Peyer's patch (tissue), 4 donors: ENCODE measurements at regions not wholly inside any gene's neighbourhood (a gene's known extent, or its start where the extent isn't known, plus 50 kb on each side); places are given as distances from the start of the nearest gene placed in this dataset.

Source experiments
- DNase-seq, 3 donors: peaks; one replicate each; pipeline ENCODE4 v3.0.0-alpha.2; 2017 to 2019
- H3K27ac ChIP-seq, 4 donors: fragments of 200-600 bp; sonication (generic); one replicate each; pipeline ENCODE4 v1.5.1; 2016 to 2019
- H3K27me3 ChIP-seq, 2 donors: fragments of 200-600 bp; sonication (generic); one replicate each; pipeline ENCODE4 v1.5.1; 2019
- H3K36me3 ChIP-seq, 3 donors: fragments of 200-600 bp; sonication (generic); one replicate each; pipeline ENCODE4 v1.5.1; 2016 to 2019
- H3K4me1 ChIP-seq, 4 donors: fragments of 200-600 bp; sonication (generic); one replicate each; pipeline ENCODE4 v1.5.1; 2016 to 2019
- H3K4me3 ChIP-seq, 4 donors: fragments of 200-600 bp; sonication (generic); 1 replicate in 3 of 4; 2 replicates in 1 of 4; pipeline ENCODE4 v1.5.1; 2016 to 2019; ENCODE audit warnings: mild to moderate bottlenecking in 1 of 4
- H3K9me3 ChIP-seq, 4 donors: fragments of 200-600 bp; sonication (generic); one replicate each; pipeline ENCODE4 v1.5.1; 2016 to 2019; ENCODE audit warnings: mild to moderate bottlenecking in 1 of 4
- CTCF ChIP-seq, 6 experiments: fragments of 450-650 bp in 4 of 6; fragments of 200-600 bp in 2 of 6; sonication (generic) in 1 of 6; IDR thresholded peaks; one replicate each; pipeline ENCODE4 v1.5.1; 2017 to 2019; ENCODE audit warnings: antibody characterized with exemption in 6 of 6, mild to moderate bottlenecking in 3 of 6, moderate library complexity in 1 of 6
- POLR2A ChIP-seq, 2 donors: fragments of 450-650 bp; IDR thresholded peaks; one replicate each; pipeline ENCODE4 v1.5.1; 2017; ENCODE audit warnings: antibody characterized with exemption in 2 of 2, mild to moderate bottlenecking in 2 of 2, moderate library complexity in 2 of 2

- Histone ChIP-seq H3K27me3 (no peaks in the 10 kb centered on the region), H3K36me3 (no peaks in the 10 kb centered on the region), H3K4me1 (no peaks in the 10 kb centered on the region), H3K4me3 (no peak overlapping the region), H3K27ac (no peak overlapping the region), H3K9me3 (no peaks in the 10 kb centered on the region)
- peak in 1 of 3 donors; percentile 28 for DNase-seq
- no peak for TF ChIP-seq POLR2A (IDR thresholded peaks at IDR 0.05)
- TF ChIP-seq CTCF (IDR thresholded peaks at IDR 0.05), result no peak
Measured at GRCh38 chr22:49040754-49041467, 786.8 kb downstream of the BRD1 start.

GRCh38 chr22:49040111-49040510 is 787.6 kb downstream of the BRD1 start:
- no peaks in the 10 kb centered on the region for H3K9me3 ChIP-seq
- no peak overlapping the region for H3K4me3 ChIP-seq
- no peaks in the 10 kb centered on the region for H3K36me3 ChIP-seq
- no peaks in the 10 kb centered on the region for H3K4me1 ChIP-seq
- H3K27ac ChIP-seq, result no peak overlapping the region
- no peak for TF ChIP-seq POLR2A (IDR thresholded peaks at IDR 0.05)
- TF ChIP-seq CTCF (IDR thresholded peaks at IDR 0.05), result no peak
- no peaks in the 10 kb centered on the region for H3K27me3 ChIP-seq
- DNase-seq, result no peak

DNA sequence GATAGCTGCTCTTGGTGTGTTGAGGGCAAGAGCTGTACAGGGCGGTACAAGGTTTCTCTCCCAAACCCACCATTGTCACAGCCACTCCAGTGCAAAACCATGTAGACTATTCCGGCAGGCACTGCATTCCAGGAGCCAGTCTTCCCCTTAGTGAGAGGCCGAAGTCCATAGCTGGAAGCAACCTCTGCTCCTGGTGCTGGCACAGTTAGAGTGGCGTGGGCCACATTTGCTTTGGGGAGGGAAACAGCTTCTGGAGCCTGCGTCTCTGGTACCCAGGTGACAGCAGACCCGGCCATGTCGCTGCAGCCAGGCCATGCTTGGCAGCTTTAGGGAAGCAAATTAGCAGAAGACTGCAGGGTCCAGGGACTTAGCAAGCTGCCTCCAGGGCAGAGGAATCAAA is 788.0 kb downstream of the BRD1 start:
- peak in 1 of 3 donors; percentile 11 for DNase-seq
- no peak for TF ChIP-seq POLR2A (IDR thresholded peaks at IDR 0.05)
- no peak overlapping the region for H3K27ac ChIP-seq
- no peak overlapping the region for H3K4me3 ChIP-seq
- H3K4me1 ChIP-seq, result no peaks in the 10 kb centered on the region
- H3K36me3 ChIP-seq, result no peaks in the 10 kb centered on the region
- no peaks in the 10 kb centered on the region for H3K9me3 ChIP-seq
- H3K27me3 ChIP-seq, result no peaks in the 10 kb centered on the region

DNA sequence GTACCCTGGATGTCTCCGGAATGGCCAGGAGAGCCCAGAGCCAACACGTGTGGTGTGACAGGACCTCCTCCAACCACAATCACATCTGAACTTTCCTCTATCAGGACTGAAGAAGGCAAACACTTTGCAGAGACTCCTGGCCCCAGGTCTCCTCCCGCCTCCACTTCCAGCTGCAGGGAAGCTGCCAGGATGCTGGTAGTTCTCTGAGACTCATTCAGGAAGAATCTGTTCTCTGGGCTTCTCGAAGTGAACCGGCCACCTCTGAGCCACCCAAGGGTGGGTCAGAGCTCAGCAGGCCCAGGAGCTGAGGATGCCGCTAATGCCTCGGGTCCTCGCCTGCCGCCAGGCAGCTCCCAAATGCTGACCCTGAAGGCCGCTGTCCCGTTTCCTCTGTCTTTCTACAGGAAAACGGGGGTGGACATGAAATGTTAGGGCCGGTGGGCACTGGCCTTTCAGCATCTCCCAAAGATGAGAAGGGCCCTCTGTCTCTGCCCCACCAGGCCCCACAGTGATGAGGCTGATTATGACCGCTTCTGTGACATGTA is 789.9 kb downstream of the BRD1 start:
- no peak for DNase-seq
- no peak overlapping the region for H3K4me3 ChIP-seq
- H3K36me3 ChIP-seq, result no peaks in the 10 kb centered on the region
- TF ChIP-seq POLR2A (IDR thresholded peaks at IDR 0.05), result no peak
- TF ChIP-seq CTCF (IDR thresholded peaks at IDR 0.05), result no peak
- H3K4me1 ChIP-seq, result no peaks in the 10 kb centered on the region
- no peaks in the 10 kb centered on the region for H3K27me3 ChIP-seq
- H3K9me3 ChIP-seq, result no peaks in the 10 kb centered on the region
- no peak overlapping the region for H3K27ac ChIP-seq

DNA sequence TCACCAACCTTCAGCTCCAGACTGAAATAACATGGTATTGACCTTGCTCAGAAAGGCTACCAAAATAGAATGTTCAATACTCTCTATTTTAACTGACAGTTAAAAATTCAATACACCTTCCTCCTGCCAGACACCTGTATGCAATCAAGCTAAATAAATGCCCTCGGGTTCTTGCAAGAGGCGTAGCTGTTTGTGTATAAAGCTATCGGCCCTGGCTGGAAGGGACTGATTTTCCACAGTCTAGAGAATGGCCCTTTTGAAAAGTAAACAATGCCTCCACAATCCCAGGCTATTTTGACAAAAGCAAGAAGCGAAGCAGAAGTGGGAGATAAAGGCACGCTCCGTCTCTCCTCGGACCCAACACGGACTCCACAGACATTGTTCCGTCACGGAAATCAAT is 791.2 kb downstream of the BRD1 start:
- no peaks in the 10 kb centered on the region for H3K27me3 ChIP-seq
- H3K4me1 ChIP-seq, result no peaks in the 10 kb centered on the region
- TF ChIP-seq CTCF (IDR thresholded peaks at IDR 0.05), result no peak
- TF ChIP-seq POLR2A (IDR thresholded peaks at IDR 0.05), result no peak
- no peak for DNase-seq
- H3K27ac ChIP-seq, result no peak overlapping the region
- no peak overlapping the region for H3K4me3 ChIP-seq
- no peaks in the 10 kb centered on the region for H3K9me3 ChIP-seq
- no peaks in the 10 kb centered on the region for H3K36me3 ChIP-seq

DNA sequence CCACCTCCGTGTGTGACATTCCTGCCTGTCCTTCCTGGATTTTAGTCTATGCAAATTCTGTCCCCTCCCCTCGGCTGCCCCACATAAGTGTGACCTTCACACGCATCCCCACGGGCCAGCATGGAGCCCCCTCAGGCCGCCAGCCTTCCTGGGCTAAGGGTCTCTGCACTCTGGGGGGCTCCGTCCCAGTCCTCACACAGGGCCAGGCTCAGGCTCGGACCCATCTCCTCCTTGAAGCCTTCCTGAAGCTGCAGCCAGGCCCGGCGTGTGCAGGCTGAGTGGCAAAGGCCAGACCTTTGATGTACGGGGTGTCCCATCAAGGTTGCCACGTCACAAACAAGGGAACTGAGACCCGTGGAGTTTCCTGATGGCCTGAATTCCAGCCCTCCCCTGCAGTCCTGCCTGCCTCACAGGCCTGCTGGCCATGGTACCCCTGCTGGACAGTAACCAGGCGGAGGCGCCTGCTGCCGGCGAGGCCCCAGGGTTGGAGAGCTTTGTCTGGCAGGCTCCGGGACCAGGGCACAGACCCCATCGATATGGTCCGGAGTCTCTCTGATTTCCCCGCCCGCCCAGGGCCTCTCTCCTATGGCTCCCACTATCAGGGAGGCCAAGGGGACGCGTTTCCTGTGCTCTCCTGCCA is 791.7 kb downstream of the BRD1 start:
- Histone ChIP-seq H3K27ac (no peak overlapping the region), H3K27me3 (no peaks in the 10 kb centered on the region), H3K9me3 (no peaks in the 10 kb centered on the region), H3K36me3 (no peaks in the 10 kb centered on the region), H3K4me3 (no peak overlapping the region), H3K4me1 (no peaks in the 10 kb centered on the region)
- TF ChIP-seq POLR2A (IDR thresholded peaks at IDR 0.05) (no peak), CTCF (IDR thresholded peaks at IDR 0.05) (no peak)
- no peak for DNase-seq
